Mammary epithelial cell (primary cell): ENCODE measurements at regions not wholly inside any gene's neighbourhood (a gene's known extent, or its start where the extent isn't known, plus 50 kb on each side); places are given as distances from the start of the nearest gene placed in this dataset.

ENCODE experiments used
- CTCF ChIP-seq, 2 donors: IDR thresholded peaks in 1 of 2; conservative IDR thresholded peaks in 1 of 2; 2 replicates each; pipeline ENCODE4 v1.5.1; 2011 to 2012; ENCODE audit warnings: inconsistent platforms in 2 of 2, low read length in 2 of 2, mild to moderate bottlenecking in 2 of 2, control low read depth in 1 of 2, low read depth in 1 of 2; ENCODE audit not compliant: insufficient read depth in 1 of 2; ENCODE audit errors: extremely low read depth in 1 of 2
- EZH2 ChIP-seq: IDR thresholded peaks from 2 replicates; pipeline ENCODE4 v1.6.1; 2012; ENCODE audit warnings: low read length, inconsistent platforms, borderline replicate concordance

GRCh38 chr2:173630425-173631126, 275.9 kb downstream of the CDCA7 start:
- TF ChIP-seq CTCF (conservative IDR thresholded peaks at IDR 0.05 in 1 of 2, IDR thresholded peaks at IDR 0.05 in 1 of 2; ENCODE audit: extremely low read depth in 1 of 2, insufficient read depth in 1 of 2, low read depth in 1 of 2, low read length in 2 of 2) (no peak), EZH2 (no peak)
